ENCODE measurements at regions not wholly inside any gene's neighbourhood (a gene's known extent, or its start where the extent isn't known, plus 50 kb on each side); places are given as distances from the start of the nearest gene placed in this dataset.

DNA sequence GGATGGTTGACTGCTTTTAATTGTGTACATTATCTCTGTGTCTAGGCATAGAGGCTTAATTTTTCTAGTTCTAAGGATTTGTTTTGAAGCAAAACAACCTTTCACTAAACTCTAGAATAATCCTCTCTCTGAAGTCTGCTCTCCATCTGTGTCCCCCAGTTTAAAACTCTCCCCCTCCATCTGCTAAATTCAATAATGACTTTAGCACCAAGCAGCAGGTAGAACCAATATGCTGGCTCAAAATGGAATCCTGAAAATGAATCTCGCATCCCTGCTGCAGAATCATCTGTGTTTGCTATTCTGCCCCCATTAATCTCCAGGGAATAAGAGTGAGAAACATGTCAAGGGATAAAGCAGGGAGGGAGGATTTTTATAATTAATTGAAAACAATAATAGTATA lies 111.8 kb downstream of the TUSC7 start:
- TF ChIP-seq, protein P1, sequence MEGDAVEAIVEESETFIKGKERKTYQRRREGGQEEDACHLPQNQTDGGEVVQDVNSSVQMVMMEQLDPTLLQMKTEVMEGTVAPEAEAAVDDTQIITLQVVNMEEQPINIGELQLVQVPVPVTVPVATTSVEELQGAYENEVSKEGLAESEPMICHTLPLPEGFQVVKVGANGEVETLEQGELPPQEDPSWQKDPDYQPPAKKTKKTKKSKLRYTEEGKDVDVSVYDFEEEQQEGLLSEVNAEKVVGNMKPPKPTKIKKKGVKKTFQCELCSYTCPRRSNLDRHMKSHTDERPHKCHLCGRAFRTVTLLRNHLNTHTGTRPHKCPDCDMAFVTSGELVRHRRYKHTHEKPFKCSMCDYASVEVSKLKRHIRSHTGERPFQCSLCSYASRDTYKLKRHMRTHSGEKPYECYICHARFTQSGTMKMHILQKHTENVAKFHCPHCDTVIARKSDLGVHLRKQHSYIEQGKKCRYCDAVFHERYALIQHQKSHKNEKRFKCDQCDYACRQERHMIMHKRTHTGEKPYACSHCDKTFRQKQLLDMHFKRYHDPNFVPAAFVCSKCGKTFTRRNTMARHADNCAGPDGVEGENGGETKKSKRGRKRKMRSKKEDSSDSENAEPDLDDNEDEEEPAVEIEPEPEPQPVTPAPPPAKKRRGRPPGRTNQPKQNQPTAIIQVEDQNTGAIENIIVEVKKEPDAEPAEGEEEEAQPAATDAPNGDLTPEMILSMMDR (conservative IDR thresholded peaks at IDR 0.05; ENCODE audit: low read depth in 2 of 2), result no peak
- TF ChIP-seq POLR2AphosphoS5 (IDR thresholded peaks at IDR 0.05; ENCODE audit: low read depth), result no peak
- TF ChIP-seq EZH2phosphoT487 (IDR thresholded peaks at IDR 0.05; ENCODE audit: unreplicated experiment), result no peak
- TF ChIP-seq EZH2 (IDR thresholded peaks at IDR 0.05; ENCODE audit: low read depth, unreplicated experiment), result no peak
- no peak for TF ChIP-seq JUNB (IDR thresholded peaks at IDR 0.05; ENCODE audit: unreplicated experiment)
- TF ChIP-seq, protein P2, sequence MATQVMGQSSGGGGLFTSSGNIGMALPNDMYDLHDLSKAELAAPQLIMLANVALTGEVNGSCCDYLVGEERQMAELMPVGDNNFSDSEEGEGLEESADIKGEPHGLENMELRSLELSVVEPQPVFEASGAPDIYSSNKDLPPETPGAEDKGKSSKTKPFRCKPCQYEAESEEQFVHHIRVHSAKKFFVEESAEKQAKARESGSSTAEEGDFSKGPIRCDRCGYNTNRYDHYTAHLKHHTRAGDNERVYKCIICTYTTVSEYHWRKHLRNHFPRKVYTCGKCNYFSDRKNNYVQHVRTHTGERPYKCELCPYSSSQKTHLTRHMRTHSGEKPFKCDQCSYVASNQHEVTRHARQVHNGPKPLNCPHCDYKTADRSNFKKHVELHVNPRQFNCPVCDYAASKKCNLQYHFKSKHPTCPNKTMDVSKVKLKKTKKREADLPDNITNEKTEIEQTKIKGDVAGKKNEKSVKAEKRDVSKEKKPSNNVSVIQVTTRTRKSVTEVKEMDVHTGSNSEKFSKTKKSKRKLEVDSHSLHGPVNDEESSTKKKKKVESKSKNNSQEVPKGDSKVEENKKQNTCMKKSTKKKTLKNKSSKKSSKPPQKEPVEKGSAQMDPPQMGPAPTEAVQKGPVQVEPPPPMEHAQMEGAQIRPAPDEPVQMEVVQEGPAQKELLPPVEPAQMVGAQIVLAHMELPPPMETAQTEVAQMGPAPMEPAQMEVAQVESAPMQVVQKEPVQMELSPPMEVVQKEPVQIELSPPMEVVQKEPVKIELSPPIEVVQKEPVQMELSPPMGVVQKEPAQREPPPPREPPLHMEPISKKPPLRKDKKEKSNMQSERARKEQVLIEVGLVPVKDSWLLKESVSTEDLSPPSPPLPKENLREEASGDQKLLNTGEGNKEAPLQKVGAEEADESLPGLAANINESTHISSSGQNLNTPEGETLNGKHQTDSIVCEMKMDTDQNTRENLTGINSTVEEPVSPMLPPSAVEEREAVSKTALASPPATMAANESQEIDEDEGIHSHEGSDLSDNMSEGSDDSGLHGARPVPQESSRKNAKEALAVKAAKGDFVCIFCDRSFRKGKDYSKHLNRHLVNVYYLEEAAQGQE (IDR thresholded peaks at IDR 0.05; ENCODE audit: unreplicated experiment), result no peak
- no peak for TF ChIP-seq CREB1 (CRISPR knock-in tag; IDR thresholded peaks at IDR 0.05; ENCODE audit: low read depth)
- TF ChIP-seq, protein P3, sequence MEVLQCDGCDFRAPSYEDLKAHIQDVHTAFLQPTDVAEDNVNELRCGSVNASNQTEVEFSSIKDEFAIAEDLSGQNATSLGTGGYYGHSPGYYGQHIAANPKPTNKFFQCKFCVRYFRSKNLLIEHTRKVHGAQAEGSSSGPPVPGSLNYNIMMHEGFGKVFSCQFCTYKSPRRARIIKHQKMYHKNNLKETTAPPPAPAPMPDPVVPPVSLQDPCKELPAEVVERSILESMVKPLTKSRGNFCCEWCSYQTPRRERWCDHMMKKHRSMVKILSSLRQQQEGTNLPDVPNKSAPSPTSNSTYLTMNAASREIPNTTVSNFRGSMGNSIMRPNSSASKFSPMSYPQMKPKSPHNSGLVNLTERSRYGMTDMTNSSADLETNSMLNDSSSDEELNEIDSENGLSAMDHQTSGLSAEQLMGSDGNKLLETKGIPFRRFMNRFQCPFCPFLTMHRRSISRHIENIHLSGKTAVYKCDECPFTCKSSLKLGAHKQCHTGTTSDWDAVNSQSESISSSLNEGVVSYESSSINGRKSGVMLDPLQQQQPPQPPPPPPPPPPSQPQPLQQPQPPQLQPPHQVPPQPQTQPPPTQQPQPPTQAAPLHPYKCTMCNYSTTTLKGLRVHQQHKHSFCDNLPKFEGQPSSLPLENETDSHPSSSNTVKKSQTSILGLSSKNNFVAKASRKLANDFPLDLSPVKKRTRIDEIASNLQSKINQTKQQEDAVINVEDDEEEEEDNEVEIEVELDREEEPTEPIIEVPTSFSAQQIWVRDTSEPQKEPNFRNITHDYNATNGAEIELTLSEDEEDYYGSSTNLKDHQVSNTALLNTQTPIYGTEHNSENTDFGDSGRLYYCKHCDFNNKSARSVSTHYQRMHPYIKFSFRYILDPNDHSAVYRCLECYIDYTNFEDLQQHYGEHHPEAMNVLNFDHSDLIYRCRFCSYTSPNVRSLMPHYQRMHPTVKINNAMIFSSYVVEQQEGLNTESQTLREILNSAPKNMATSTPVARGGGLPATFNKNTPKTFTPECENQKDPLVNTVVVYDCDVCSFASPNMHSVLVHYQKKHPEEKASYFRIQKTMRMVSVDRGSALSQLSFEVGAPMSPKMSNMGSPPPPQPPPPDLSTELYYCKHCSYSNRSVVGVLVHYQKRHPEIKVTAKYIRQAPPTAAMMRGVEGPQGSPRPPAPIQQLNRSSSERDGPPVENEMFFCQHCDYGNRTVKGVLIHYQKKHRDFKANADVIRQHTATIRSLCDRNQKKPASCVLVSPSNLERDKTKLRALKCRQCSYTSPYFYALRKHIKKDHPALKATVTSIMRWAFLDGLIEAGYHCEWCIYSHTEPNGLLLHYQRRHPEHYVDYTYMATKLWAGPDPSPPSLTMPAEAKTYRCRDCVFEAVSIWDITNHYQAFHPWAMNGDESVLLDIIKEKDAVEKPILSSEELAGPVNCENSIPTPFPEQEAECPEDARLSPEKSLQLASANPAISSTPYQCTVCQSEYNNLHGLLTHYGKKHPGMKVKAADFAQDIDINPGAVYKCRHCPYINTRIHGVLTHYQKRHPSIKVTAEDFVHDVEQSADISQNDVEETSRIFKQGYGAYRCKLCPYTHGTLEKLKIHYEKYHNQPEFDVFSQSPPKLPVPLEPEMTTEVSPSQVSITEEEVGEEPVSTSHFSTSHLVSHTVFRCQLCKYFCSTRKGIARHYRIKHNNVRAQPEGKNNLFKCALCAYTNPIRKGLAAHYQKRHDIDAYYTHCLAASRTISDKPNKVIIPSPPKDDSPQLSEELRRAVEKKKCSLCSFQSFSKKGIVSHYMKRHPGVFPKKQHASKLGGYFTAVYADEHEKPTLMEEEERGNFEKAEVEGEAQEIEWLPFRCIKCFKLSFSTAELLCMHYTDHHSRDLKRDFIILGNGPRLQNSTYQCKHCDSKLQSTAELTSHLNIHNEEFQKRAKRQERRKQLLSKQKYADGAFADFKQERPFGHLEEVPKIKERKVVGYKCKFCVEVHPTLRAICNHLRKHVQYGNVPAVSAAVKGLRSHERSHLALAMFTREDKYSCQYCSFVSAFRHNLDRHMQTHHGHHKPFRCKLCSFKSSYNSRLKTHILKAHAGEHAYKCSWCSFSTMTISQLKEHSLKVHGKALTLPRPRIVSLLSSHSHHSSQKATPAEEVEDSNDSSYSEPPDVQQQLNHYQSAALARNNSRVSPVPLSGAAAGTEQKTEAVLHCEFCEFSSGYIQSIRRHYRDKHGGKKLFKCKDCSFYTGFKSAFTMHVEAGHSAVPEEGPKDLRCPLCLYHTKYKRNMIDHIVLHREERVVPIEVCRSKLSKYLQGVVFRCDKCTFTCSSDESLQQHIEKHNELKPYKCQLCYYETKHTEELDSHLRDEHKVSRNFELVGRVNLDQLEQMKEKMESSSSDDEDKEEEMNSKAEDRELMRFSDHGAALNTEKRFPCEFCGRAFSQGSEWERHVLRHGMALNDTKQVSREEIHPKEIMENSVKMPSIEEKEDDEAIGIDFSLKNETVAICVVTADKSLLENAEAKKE (CRISPR knock-in tag; IDR thresholded peaks at IDR 0.05), result no peak
- no peak for TF ChIP-seq ZNF114 (CRISPR knock-in tag; IDR thresholded peaks at IDR 0.05)
- TF ChIP-seq, protein P4, sequence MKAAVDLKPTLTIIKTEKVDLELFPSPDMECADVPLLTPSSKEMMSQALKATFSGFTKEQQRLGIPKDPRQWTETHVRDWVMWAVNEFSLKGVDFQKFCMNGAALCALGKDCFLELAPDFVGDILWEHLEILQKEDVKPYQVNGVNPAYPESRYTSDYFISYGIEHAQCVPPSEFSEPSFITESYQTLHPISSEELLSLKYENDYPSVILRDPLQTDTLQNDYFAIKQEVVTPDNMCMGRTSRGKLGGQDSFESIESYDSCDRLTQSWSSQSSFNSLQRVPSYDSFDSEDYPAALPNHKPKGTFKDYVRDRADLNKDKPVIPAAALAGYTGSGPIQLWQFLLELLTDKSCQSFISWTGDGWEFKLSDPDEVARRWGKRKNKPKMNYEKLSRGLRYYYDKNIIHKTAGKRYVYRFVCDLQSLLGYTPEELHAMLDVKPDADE (IDR thresholded peaks at IDR 0.05), result no peak
- no peak for TF ChIP-seq NANOG (IDR thresholded peaks at IDR 0.05; ENCODE audit: borderline replicate concordance)
- TF ChIP-seq STAT1 (IDR thresholded peaks at IDR 0.05; ENCODE audit: unreplicated experiment), result no peak
- TF ChIP-seq ZNF331 (CRISPR knock-in tag; IDR thresholded peaks at IDR 0.05; ENCODE audit: low read depth), result no peak

All from GM23338 (cell line).